GM12875 (cell line): ENCODE measurements at regions not wholly inside any gene's neighbourhood (a gene's known extent, or its start where the extent isn't known, plus 50 kb on each side); places are given as distances from the start of the nearest gene placed in this dataset.

ENCODE experiments used
- H3K4me3 ChIP-seq: one replicate; pipeline ENCODE4 v1.5.1; 2011; ENCODE audit warnings: low read depth, low read length, control low read depth
- CTCF ChIP-seq: IDR thresholded peaks from 2 replicates; pipeline ENCODE4 v1.5.1; 2011; ENCODE audit warnings: low read depth, mild to moderate bottlenecking, control low read depth, inconsistent platforms, low read length, moderate library complexity, borderline replicate concordance; ENCODE audit not compliant: insufficient read depth

- no peak for TF ChIP-seq CTCF
These were observed 101.6 kb upstream of the SSBP2 start for GRCh38 chr5:81852291-81853029.

GRCh38 chr5:81851481-81852178 lies 100.7 kb upstream of the SSBP2 start:
- H3K4me3 ChIP-seq: peak overlapping the region; percentile 47
- TF ChIP-seq CTCF: no peak

More at GRCh38 chr5:81852291-81853029, 101.6 kb upstream of the SSBP2 start:
- H3K4me3 ChIP-seq: peak overlapping the region; percentile 47

GRCh38 chr5:81850501-81851357 lies 99.8 kb upstream of the SSBP2 start:
- no peak for TF ChIP-seq CTCF
- H3K4me3 ChIP-seq: peak overlapping the region; percentile 47

- H3K4me3 ChIP-seq: no peak overlapping the region
- TF ChIP-seq CTCF: no peak
These were observed 99.0 kb upstream of the SSBP2 start for GRCh38 chr5:81849770-81850367.

- no peak for TF ChIP-seq CTCF
- no peak overlapping the region for H3K4me3 ChIP-seq
These were observed 97.5 kb upstream of the SSBP2 start for GRCh38 chr5:81848362-81848880.

GRCh38 chr5:81846301-81846700 lies 95.4 kb upstream of the SSBP2 start:
- no peak for TF ChIP-seq CTCF
- H3K4me3 ChIP-seq: no peak overlapping the region
